ENCODE measurements at regions not wholly inside any gene's neighbourhood (a gene's known extent, or its start where the extent isn't known, plus 50 kb on each side); places are given as distances from the start of the nearest gene placed in this dataset.
"Not testable (repeated sequence)": the region's sequence is repeated elsewhere in the genome, so short reads cannot be mapped to it uniquely, and the experiment has no call there.

DNA sequence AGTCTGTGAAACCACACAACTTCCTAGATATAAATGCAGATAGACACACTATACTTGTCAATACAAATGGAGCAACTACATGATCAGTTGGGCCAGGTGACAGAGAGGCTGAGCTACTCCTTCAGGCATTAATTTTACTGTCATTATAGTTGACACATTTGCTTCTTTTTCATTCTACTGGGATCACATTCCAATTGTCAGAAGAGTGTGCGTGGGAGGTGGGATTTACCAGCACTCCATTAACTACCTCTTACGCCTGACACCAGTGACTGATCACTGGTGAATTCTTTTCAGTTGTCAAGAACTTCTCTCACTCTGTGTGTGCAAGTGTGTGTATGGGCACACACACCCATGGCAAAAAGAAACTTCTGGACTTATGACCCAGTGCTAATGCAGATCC, 94.2 kb upstream of the DIAPH2 start:
- DNase-seq (ENCODE audit: low spot score) = no peak
- in situ Hi-C loops (cut with HindIII; ENCODE audit: low sequenced_read_pairs) = no loop called here

GRCh38 chrX:96591421-96591820, 93.2 kb upstream of the DIAPH2 start:
- no peak for DNase-seq (ENCODE audit: low spot score)
- in situ Hi-C loops (cut with HindIII; ENCODE audit: low sequenced_read_pairs) = no loop called here

DNA sequence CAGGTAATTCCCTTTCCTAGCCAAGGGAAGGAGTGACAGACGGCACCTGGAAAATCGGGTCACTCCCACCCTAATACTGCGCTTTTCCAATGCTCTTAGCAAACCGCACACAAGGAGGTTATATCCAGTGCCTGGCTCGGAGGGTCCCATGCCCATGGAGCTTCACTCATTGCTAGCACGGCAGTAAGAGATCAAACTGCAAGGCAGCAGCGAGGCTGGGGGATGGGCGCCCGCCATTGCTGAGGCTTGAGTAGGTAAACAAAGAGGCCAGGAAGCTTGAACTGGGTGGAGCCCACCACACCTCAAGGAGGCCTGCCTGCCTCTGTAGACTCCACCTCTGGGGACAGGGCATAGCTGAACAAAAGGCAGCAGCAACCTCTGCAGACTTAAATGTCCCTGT, 86.8 kb upstream of the DIAPH2 start:
- in situ Hi-C loops (cut with HindIII; ENCODE audit: low sequenced_read_pairs); DNase-seq (ENCODE audit: low spot score): not testable (repeated sequence)

DNA sequence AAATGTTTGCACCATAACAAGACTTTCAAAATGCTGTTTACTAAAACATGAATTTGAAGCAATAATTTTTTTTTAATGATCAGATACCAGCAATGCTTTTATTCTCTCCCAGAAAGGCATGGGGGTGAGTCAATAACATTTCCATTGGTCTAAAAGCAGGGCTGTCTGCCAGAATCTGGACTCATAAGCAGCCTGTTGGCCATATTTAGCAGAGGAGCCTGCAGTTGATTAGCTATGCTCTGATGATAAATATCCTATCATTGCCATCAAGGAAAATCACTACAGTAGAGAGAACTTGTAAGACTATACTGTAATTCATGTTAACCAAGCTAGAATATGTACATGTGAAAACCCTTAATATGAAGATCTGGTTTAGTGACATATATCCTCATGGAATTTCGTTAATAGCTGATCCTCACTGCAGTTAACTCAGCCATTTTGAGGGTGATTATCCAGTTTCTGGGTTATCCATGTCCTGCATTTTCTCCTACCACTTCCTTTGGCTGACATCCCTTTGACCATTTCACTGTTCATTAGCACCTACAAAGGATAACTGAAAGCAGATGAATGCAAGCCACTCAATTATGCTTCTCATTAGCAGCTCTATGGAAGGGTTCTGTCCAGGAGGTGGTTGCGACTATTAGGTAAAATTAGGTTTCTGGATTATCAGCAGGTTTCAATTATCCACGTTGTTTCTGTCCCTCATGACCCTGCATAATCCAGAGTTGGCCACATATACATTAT, 72.9 kb upstream of the DIAPH2 start:
- in situ Hi-C loops (cut with HindIII; ENCODE audit: low sequenced_read_pairs) = no loop called here
- no peak for DNase-seq (ENCODE audit: low spot score)

- no peak for DNase-seq (ENCODE audit: low spot score)
- in situ Hi-C loops (cut with HindIII; ENCODE audit: low sequenced_read_pairs) = no loop called here
These were observed 69.2 kb upstream of the DIAPH2 start for GRCh38 chrX:96615448-96615847.

DNA sequence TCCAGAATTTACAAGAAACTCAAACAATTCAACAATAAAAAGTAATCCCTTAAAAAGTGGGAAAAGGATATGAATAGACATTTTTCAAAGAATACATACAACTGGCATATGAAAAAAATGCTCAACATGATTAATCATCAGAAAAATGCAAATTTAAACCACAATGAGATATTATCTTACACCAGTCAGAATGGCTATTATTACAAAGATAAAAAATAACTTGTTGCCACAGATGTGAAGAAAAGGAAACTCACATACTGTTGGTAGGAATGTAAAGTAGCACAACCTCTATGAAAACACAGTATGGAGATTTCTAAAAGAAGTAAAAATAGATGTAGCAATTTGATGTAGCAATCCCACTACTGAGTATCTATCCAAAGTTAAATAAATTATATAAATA, 65.1 kb upstream of the DIAPH2 start:
- in situ Hi-C loops (cut with HindIII; ENCODE audit: low sequenced_read_pairs) = no loop called here
- DNase-seq (ENCODE audit: low spot score) = no peak

DNA sequence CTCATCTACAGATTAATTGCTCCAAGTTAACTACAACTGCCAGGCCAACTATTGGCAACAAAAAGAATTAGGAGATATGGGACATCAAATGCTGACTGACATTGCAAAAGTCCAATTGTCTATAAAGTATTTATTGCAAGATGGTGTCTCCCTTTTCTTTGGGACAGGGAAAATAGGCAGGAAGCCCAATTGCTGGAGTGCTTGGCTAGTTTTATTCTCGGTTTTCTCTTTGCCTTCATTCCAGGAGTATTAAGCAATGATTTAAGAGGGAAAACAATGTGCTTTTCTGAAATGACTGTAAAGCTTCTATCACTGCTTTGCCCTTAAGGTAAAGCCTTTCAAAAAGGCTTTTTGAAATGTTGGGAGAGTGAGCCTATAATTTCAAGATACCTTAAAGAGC, 62.8 kb upstream of the DIAPH2 start:
- in situ Hi-C loops (cut with HindIII; ENCODE audit: low sequenced_read_pairs) = no loop called here
- DNase-seq (ENCODE audit: low spot score) = no peak

Measured in G401 (cell line).